Nephron (organoid): ENCODE measurements at regions not wholly inside any gene's neighbourhood (a gene's known extent, or its start where the extent isn't known, plus 50 kb on each side); places are given as distances from the start of the nearest gene placed in this dataset.
A peak's percentile ranks its signal among the peaks of the same experiment; 100 is the strongest.

Experiments used
- H3K27ac Mint-ChIP-seq, 3 experiments: 2 replicates each; pipeline ENCODE4 v1.8.0; 2020; ENCODE audit warnings: mixed read lengths in 3 of 3, mild to moderate bottlenecking in 2 of 3, moderate library complexity in 1 of 3
- H3K27me3 Mint-ChIP-seq: 2 replicates; pipeline ENCODE4 v1.8.0; 2021; ENCODE audit warnings: low read depth, mild to moderate bottlenecking, moderate library complexity, mixed read lengths
- H3K36me3 Mint-ChIP-seq: 2 replicates; pipeline ENCODE4 v1.8.0; 2020; ENCODE audit warnings: low read depth, mixed read lengths
- H3K4me1 Mint-ChIP-seq: 2 replicates; pipeline ENCODE4 v1.8.0; 2020; ENCODE audit warnings: mixed read lengths
- H3K4me3 Mint-ChIP-seq, 3 experiments: 2 replicates each; pipeline ENCODE4 v1.8.0; 2020; ENCODE audit warnings: mild to moderate bottlenecking in 3 of 3, mixed read lengths in 3 of 3, moderate library complexity in 2 of 3
- H3K9me3 Mint-ChIP-seq: 2 replicates; pipeline ENCODE4 v1.8.0; 2020; ENCODE audit warnings: mixed read lengths
- CTCF ChIP-seq, 3 experiments: fragments of 200-600 bp; sonication (generic); IDR thresholded peaks; one replicate each; pipeline ENCODE4 v1.5.0; 2021; ENCODE audit warnings: antibody characterized with exemption in 3 of 3; ENCODE audit not compliant: unreplicated experiment in 3 of 3

- TF ChIP-seq CTCF (IDR thresholded peaks at IDR 0.05; ENCODE audit: unreplicated experiment in 3 of 3) = no peak
- H3K9me3 Mint-ChIP-seq = peaks cover 5% of the 10 kb centered on the region
- H3K27me3 Mint-ChIP-seq = peaks cover 20% of the 10 kb centered on the region
- H3K36me3 Mint-ChIP-seq = no peaks in the 10 kb centered on the region
- H3K4me3 Mint-ChIP-seq = no peak overlapping the region
- no peak overlapping the region for H3K27ac Mint-ChIP-seq
- H3K4me1 Mint-ChIP-seq = peaks cover 53% of the 10 kb centered on the region
Measured at GRCh38 chr5:135231289-135231688, 167.7 kb downstream of the MACROH2A1 start.

GRCh38 chr5:135230251-135230925 is 168.6 kb downstream of the MACROH2A1 start:
- H3K4me3 Mint-ChIP-seq = no peak overlapping the region
- no peak overlapping the region for H3K27ac Mint-ChIP-seq
- peaks cover 5% of the 10 kb centered on the region for H3K9me3 Mint-ChIP-seq
- peaks cover 54% of the 10 kb centered on the region for H3K4me1 Mint-ChIP-seq
- no peak for TF ChIP-seq CTCF (IDR thresholded peaks at IDR 0.05; ENCODE audit: unreplicated experiment in 3 of 3)
- no peaks in the 10 kb centered on the region for H3K36me3 Mint-ChIP-seq
- H3K27me3 Mint-ChIP-seq = peaks cover 14% of the 10 kb centered on the region

GRCh38 chr5:135229679-135230132 is 169.3 kb downstream of the MACROH2A1 start:
- Mint-ChIP-seq H3K4me3 (no peak overlapping the region), H3K27ac (no peak overlapping the region), H3K9me3 (peaks cover 5% of the 10 kb centered on the region), H3K36me3 (no peaks in the 10 kb centered on the region), H3K27me3 (peaks cover 17% of the 10 kb centered on the region), H3K4me1 (peaks cover 55% of the 10 kb centered on the region)
- TF ChIP-seq CTCF (IDR thresholded peaks at IDR 0.05; ENCODE audit: unreplicated experiment in 3 of 3) = no peak

GRCh38 chr5:135229122-135229521 is 169.9 kb downstream of the MACROH2A1 start:
- Mint-ChIP-seq H3K9me3 (peaks cover 5% of the 10 kb centered on the region), H3K27ac (no peak overlapping the region), H3K4me3 (no peak overlapping the region), H3K4me1 (peaks cover 53% of the 10 kb centered on the region), H3K36me3 (no peaks in the 10 kb centered on the region), H3K27me3 (peaks cover 22% of the 10 kb centered on the region)
- TF ChIP-seq CTCF (IDR thresholded peaks at IDR 0.05; ENCODE audit: unreplicated experiment in 3 of 3) = no peak

GRCh38 chr5:135228222-135228621 is 170.8 kb downstream of the MACROH2A1 start:
- no peak for TF ChIP-seq CTCF (IDR thresholded peaks at IDR 0.05; ENCODE audit: unreplicated experiment in 3 of 3)
- Mint-ChIP-seq H3K27me3 (peaks cover 22% of the 10 kb centered on the region), H3K36me3 (no peaks in the 10 kb centered on the region), H3K27ac (peak overlapping the region in 1 of 3 experiments; percentile 17), H3K4me1 (peaks cover 53% of the 10 kb centered on the region), H3K9me3 (peaks cover 5% of the 10 kb centered on the region), H3K4me3 (no peak overlapping the region)
